Body of pancreas (tissue), 4 donors: ENCODE measurements at regions not wholly inside any gene's neighbourhood (a gene's known extent, or its start where the extent isn't known, plus 50 kb on each side); places are given as distances from the start of the nearest gene placed in this dataset.

Experiments used
- CTCF ChIP-seq, 7 experiments: fragments of 450-650 bp in 4 of 7; fragments of 200-600 bp in 3 of 7; sonication (generic) in 3 of 7; IDR thresholded peaks; one replicate each; pipeline ENCODE4 v1.5.1; 2016 to 2019; ENCODE audit warnings: antibody characterized with exemption in 7 of 7
- POLR2A ChIP-seq, 3 donors: fragments of 450-650 bp; IDR thresholded peaks; one replicate each; pipeline ENCODE4 v1.6.1; 2016; ENCODE audit warnings: antibody characterized with exemption in 3 of 3, mild to moderate bottlenecking in 2 of 3

- TF ChIP-seq CTCF (IDR thresholded peaks at IDR 0.05) (no peak), POLR2A (IDR thresholded peaks at IDR 0.05) (no peak)
Observed at GRCh38 chr7:32415519-32415918, 74.7 kb downstream of the LSM5 start.
